Nephron progenitor cell (in vitro differentiated cells): ENCODE measurements at regions not wholly inside any gene's neighbourhood (a gene's known extent, or its start where the extent isn't known, plus 50 kb on each side); places are given as distances from the start of the nearest gene placed in this dataset.

ENCODE experiments used
- DNase-seq: peaks from one replicate; pipeline ENCODE4 v3.0.0; 2021
- H3K27ac Mint-ChIP-seq: 2 replicates; pipeline ENCODE4 v1.8.0; 2021; ENCODE audit warnings: mild to moderate bottlenecking, moderate library complexity, mixed read lengths
- H3K27me3 Mint-ChIP-seq: 2 replicates; pipeline ENCODE4 v1.8.0; 2021; ENCODE audit warnings: mild to moderate bottlenecking, low read depth, mixed read lengths; ENCODE audit not compliant: poor library complexity
- H3K36me3 Mint-ChIP-seq: 2 replicates; pipeline ENCODE4 v1.8.0; 2021; ENCODE audit warnings: low read depth, mixed read lengths
- H3K4me1 Mint-ChIP-seq: 2 replicates; pipeline ENCODE4 v1.8.0; 2021; ENCODE audit warnings: mixed read lengths
- H3K4me3 Mint-ChIP-seq: 2 replicates; pipeline ENCODE4 v1.8.0; 2021; ENCODE audit warnings: mild to moderate bottlenecking, moderate library complexity, mixed read lengths
- H3K9me3 Mint-ChIP-seq: 2 replicates; pipeline ENCODE4 v1.8.0; 2021; ENCODE audit warnings: mild to moderate bottlenecking, moderate library complexity, mixed read lengths
- CTCF ChIP-seq: fragments of 200-600 bp; sonication (generic); IDR thresholded peaks from 2 replicates; pipeline ENCODE4 v1.5.0; 2021; ENCODE audit warnings: antibody characterized with exemption

GRCh38 chr4:67201334-67201733, 344.0 kb downstream of the CENPC start:
- Mint-ChIP-seq H3K9me3 (no peaks in the 10 kb centered on the region), H3K27me3 (no peaks in the 10 kb centered on the region), H3K27ac (no peak overlapping the region), H3K4me1 (peaks cover 29% of the 10 kb centered on the region), H3K36me3 (no peaks in the 10 kb centered on the region), H3K4me3 (no peak overlapping the region)
- TF ChIP-seq CTCF, result no peak
- DNase-seq, result no peak

GRCh38 chr4:67198727-67199126, 346.6 kb downstream of the CENPC start:
- DNase-seq, result no peak
- Mint-ChIP-seq H3K36me3 (no peaks in the 10 kb centered on the region), H3K27me3 (no peaks in the 10 kb centered on the region), H3K4me1 (peaks cover 17% of the 10 kb centered on the region), H3K4me3 (no peak overlapping the region), H3K9me3 (no peaks in the 10 kb centered on the region), H3K27ac (no peak overlapping the region)
- peak; percentile 35 for TF ChIP-seq CTCF

GRCh38 chr4:67167849-67168248, 377.5 kb downstream of the CENPC start:
- no peak for TF ChIP-seq CTCF
- no peaks in the 10 kb centered on the region for H3K27me3 Mint-ChIP-seq
- H3K27ac Mint-ChIP-seq, result no peak overlapping the region
- H3K4me1 Mint-ChIP-seq, result no peaks in the 10 kb centered on the region
- DNase-seq, result no peak
- H3K36me3 Mint-ChIP-seq, result no peaks in the 10 kb centered on the region
- no peak overlapping the region for H3K4me3 Mint-ChIP-seq
- no peaks in the 10 kb centered on the region for H3K9me3 Mint-ChIP-seq

GRCh38 chr4:67162690-67163089, 382.6 kb downstream of the CENPC start:
- Mint-ChIP-seq H3K27ac (no peak overlapping the region), H3K4me1 (peaks cover 11% of the 10 kb centered on the region)

GRCh38 chr4:67161311-67161710, 384.0 kb downstream of the CENPC start:
- H3K4me1 Mint-ChIP-seq, result peaks cover 11% of the 10 kb centered on the region
- TF ChIP-seq CTCF, result no peak
- H3K27ac Mint-ChIP-seq, result peak overlapping the region; percentile 1
- no peak overlapping the region for H3K4me3 Mint-ChIP-seq
- DNase-seq, result no peak
- H3K9me3 Mint-ChIP-seq, result no peaks in the 10 kb centered on the region
- no peaks in the 10 kb centered on the region for H3K27me3 Mint-ChIP-seq
- no peaks in the 10 kb centered on the region for H3K36me3 Mint-ChIP-seq

More at GRCh38 chr4:67162690-67163089, 382.6 kb downstream of the CENPC start:
- DNase-seq, result no peak
- H3K4me3 Mint-ChIP-seq, result no peak overlapping the region
- no peaks in the 10 kb centered on the region for H3K27me3 Mint-ChIP-seq
- no peak for TF ChIP-seq CTCF
- no peaks in the 10 kb centered on the region for H3K9me3 Mint-ChIP-seq
- H3K36me3 Mint-ChIP-seq, result no peaks in the 10 kb centered on the region

GRCh38 chr4:67160394-67160793, 384.9 kb downstream of the CENPC start:
- peak overlapping the region; percentile 64 for H3K27ac Mint-ChIP-seq
- peaks cover 11% of the 10 kb centered on the region for H3K4me1 Mint-ChIP-seq
- no peaks in the 10 kb centered on the region for H3K36me3 Mint-ChIP-seq
- no peak for DNase-seq
- no peaks in the 10 kb centered on the region for H3K27me3 Mint-ChIP-seq
- TF ChIP-seq CTCF, result no peak
- no peaks in the 10 kb centered on the region for H3K9me3 Mint-ChIP-seq
- no peak overlapping the region for H3K4me3 Mint-ChIP-seq
